CD14-positive monocyte (primary cell): ENCODE measurements at regions not wholly inside any gene's neighbourhood (a gene's known extent, or its start where the extent isn't known, plus 50 kb on each side); places are given as distances from the start of the nearest gene placed in this dataset.

Source experiments
- DNase-seq, 3 donors: peaks; one replicate each; pipeline ENCODE4 v3.0.0-alpha.2; 2011 to 2022
- H2AFZ ChIP-seq: 2 replicates; pipeline ENCODE4 v1.6.0; 2012; ENCODE audit warnings: mild to moderate bottlenecking, low read depth, low read length, inconsistent platforms; ENCODE audit not compliant: insufficient read depth, poor library complexity, severe bottlenecking
- H3K27ac ChIP-seq, 2 donors: 1 replicate in 1 of 2; 2 replicates in 1 of 2; pipeline ENCODE4 v1.5.1; 2012 to 2013; ENCODE audit warnings: low read length in 2 of 2, control low read depth in 1 of 2, inconsistent platforms in 1 of 2, low read depth in 1 of 2, mild to moderate bottlenecking in 1 of 2
- H3K27me3 ChIP-seq, 2 donors: one replicate each; pipeline versions ENCODE4 v1.6.0 to v1.6.1; 2011 to 2013; ENCODE audit warnings: low read length in 2 of 2; ENCODE audit not compliant: control insufficient read depth in 2 of 2, insufficient read depth in 2 of 2
- H3K36me3 ChIP-seq, 2 donors: replicated peaks in 1 of 2; 1 replicate in 1 of 2; 2 replicates in 1 of 2; pipeline versions ENCODE4 v1.5.1 to v1.6.1; 2012 to 2013; ENCODE audit warnings: low read length in 2 of 2, control low read depth in 1 of 2, inconsistent platforms in 1 of 2, mild to moderate bottlenecking in 1 of 2; ENCODE audit not compliant: insufficient read depth in 2 of 2, control insufficient read depth in 1 of 2
- H3K4me1 ChIP-seq, 2 donors: 1 replicate in 1 of 2; 2 replicates in 1 of 2; pipeline versions ENCODE4 v1.5.1 to v1.6.1; 2012 to 2013; ENCODE audit warnings: low read length in 2 of 2, control low read depth in 1 of 2, inconsistent platforms in 1 of 2, mild to moderate bottlenecking in 1 of 2, moderate library complexity in 1 of 2; ENCODE audit not compliant: insufficient read depth in 2 of 2, control insufficient read depth in 1 of 2
- H3K4me2 ChIP-seq: replicated peaks from 2 replicates; pipeline ENCODE3; 2012; ENCODE audit warnings: low read length, moderate library complexity, mild to moderate bottlenecking; ENCODE audit not compliant: poor library complexity, severe bottlenecking; ENCODE audit errors: extremely low read depth
- H3K4me3 ChIP-seq, 3 experiments: fragments of 200-600 bp in 1 of 3; sonication (generic) in 1 of 3; replicated peaks in 1 of 3; 1 replicate in 2 of 3; 2 replicates in 1 of 3; pipeline ENCODE4 v1.5.1; 2011 to 2013; ENCODE audit warnings: low read length in 3 of 3, mild to moderate bottlenecking in 3 of 3, control low read depth in 2 of 3, low read depth in 2 of 3, inconsistent platforms in 1 of 3, moderate library complexity in 1 of 3
- H3K79me2 ChIP-seq: 2 replicates; pipeline ENCODE4 v1.6.0; 2012; ENCODE audit warnings: mild to moderate bottlenecking, control low read depth, inconsistent platforms, low read length, moderate library complexity; ENCODE audit not compliant: insufficient read depth
- H3K9ac ChIP-seq: 2 replicates; pipeline ENCODE4 v1.6.0; 2017; ENCODE audit warnings: low read length, mild to moderate bottlenecking; ENCODE audit not compliant: insufficient read depth, poor library complexity, severe bottlenecking
- H3K9me3 ChIP-seq, 2 donors: replicated peaks in 1 of 2; 1 replicate in 1 of 2; 2 replicates in 1 of 2; pipeline versions ENCODE4 v1.5.1 to v1.6.1; 2012 to 2013; ENCODE audit warnings: low read length in 2 of 2, control low read depth in 1 of 2; ENCODE audit not compliant: control insufficient read depth in 1 of 2, insufficient read depth in 1 of 2
- H4K20me1 ChIP-seq: 2 replicates; pipeline ENCODE4 v1.6.0; 2012; ENCODE audit warnings: mild to moderate bottlenecking, low read length, control low read depth, moderate library complexity; ENCODE audit not compliant: insufficient read depth
- H3K27ac Mint-ChIP-seq, 7 donors: one replicate each; pipeline ENCODE4 v1.8.0; 2020; ENCODE audit warnings: mild to moderate bottlenecking in 7 of 7, mixed read lengths in 7 of 7, moderate library complexity in 6 of 7, inconsistent platforms in 2 of 7
- H3K27me3 Mint-ChIP-seq, 3 donors: one replicate each; pipeline ENCODE4 v1.8.0; 2021 to 2022; ENCODE audit warnings: low read depth in 3 of 3, mild to moderate bottlenecking in 3 of 3, mixed read lengths in 3 of 3, moderate library complexity in 3 of 3, inconsistent platforms in 1 of 3
- H3K36me3 Mint-ChIP-seq, 2 donors: one replicate each; pipeline ENCODE4 v1.8.0; 2020; ENCODE audit warnings: mixed read lengths in 2 of 2, inconsistent platforms in 1 of 2, mild to moderate bottlenecking in 1 of 2
- H3K4me1 Mint-ChIP-seq: one replicate; pipeline ENCODE4 v1.8.0; 2020; ENCODE audit warnings: mild to moderate bottlenecking, mixed read lengths
- H3K4me3 Mint-ChIP-seq, 2 donors: one replicate each; pipeline ENCODE4 v1.8.0; 2020; ENCODE audit warnings: mild to moderate bottlenecking in 2 of 2, mixed read lengths in 2 of 2, moderate library complexity in 1 of 2
- H3K9me3 Mint-ChIP-seq, 7 donors: one replicate each; pipeline ENCODE4 v1.8.0; 2020 to 2022; ENCODE audit warnings: mixed read lengths in 7 of 7, mild to moderate bottlenecking in 6 of 7, moderate library complexity in 6 of 7, inconsistent platforms in 2 of 7
- WGBS: methylation state at CpG from one replicate; pipeline ENCODE4 v1.1.5; 2013; ENCODE audit warnings: missing lambda C conversion rate; ENCODE audit not compliant: insufficient coverage; 5-methylcytosine and 5-hydroxymethylcytosine counted together
- intact Hi-C, 2 donors: fragments of 100-400 bp; cut with micrococcal nuclease; formaldehyde crosslinking; loops; one replicate each; pipeline versions ENCODE4 v1.15.0 to v1.15.1; 2023
- TF ChIP-seq, protein P1 (sequence below): fragments of 200-600 bp; IDR thresholded peaks from one replicate; pipeline ENCODE4 v1.8.0; 2022; ENCODE audit warnings: antibody characterized with exemption, mild to moderate bottlenecking

DNA sequence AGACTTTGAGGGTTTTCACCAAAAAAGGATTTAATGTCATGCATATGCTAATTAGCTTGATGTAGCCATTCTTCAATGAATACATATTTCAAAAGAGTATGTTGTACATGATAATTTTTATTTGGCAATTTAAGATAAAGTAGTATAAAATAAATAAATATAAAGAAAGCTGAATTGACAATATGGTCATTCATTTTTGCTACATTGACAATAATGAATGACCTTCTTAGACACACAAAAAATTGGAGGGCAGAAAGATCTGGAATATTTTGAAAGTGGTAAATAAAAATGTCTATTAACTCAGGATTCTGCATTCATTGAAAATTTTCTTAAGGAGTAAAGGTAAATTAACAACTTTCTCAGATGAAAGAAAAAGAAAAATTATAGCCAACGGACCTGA is 324.8 kb upstream of the FTMT start:
- Histone ChIP-seq H3K79me2 (no peaks in the 10 kb centered on the region), H3K9me3 (peaks cover 7 to 11% of the 10 kb centered on the region in 2 donors), H3K4me1 (no peaks in the 10 kb centered on the region), H3K4me2 (no peak overlapping the region), H3K9ac (no peak overlapping the region), H4K20me1 (no peaks in the 10 kb centered on the region), H3K27ac (no peak overlapping the region), H3K27me3 (no peaks in the 10 kb centered on the region), H3K36me3 (no peaks in the 10 kb centered on the region), H2AFZ (no peak overlapping the region), H3K4me3 (no peak overlapping the region)
- intact Hi-C loops: no loop called here
- no peak overlapping the region for H3K4me3 Mint-ChIP-seq
- H3K36me3 Mint-ChIP-seq: no peaks in the 10 kb centered on the region
- H3K9me3 Mint-ChIP-seq: peaks cover 0 to 14% (median 5%) of the 10 kb centered on the region in 7 donors
- no peaks in the 10 kb centered on the region for H3K27me3 Mint-ChIP-seq
- no peaks in the 10 kb centered on the region for H3K4me1 Mint-ChIP-seq
- TF ChIP-seq, protein P1, sequence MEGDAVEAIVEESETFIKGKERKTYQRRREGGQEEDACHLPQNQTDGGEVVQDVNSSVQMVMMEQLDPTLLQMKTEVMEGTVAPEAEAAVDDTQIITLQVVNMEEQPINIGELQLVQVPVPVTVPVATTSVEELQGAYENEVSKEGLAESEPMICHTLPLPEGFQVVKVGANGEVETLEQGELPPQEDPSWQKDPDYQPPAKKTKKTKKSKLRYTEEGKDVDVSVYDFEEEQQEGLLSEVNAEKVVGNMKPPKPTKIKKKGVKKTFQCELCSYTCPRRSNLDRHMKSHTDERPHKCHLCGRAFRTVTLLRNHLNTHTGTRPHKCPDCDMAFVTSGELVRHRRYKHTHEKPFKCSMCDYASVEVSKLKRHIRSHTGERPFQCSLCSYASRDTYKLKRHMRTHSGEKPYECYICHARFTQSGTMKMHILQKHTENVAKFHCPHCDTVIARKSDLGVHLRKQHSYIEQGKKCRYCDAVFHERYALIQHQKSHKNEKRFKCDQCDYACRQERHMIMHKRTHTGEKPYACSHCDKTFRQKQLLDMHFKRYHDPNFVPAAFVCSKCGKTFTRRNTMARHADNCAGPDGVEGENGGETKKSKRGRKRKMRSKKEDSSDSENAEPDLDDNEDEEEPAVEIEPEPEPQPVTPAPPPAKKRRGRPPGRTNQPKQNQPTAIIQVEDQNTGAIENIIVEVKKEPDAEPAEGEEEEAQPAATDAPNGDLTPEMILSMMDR: no peak
- DNase-seq: no peak
- no peak overlapping the region for H3K27ac Mint-ChIP-seq
- no CpG with 5 or more reads among the region's 1 CpG for whole genome bisulfite sequencing

- WGBS: no CpG with 5 or more reads among the region's 3 CpGs
- Histone ChIP-seq H3K27ac (no peak overlapping the region), H3K79me2 (no peaks in the 10 kb centered on the region), H3K4me1 (no peaks in the 10 kb centered on the region), H3K4me2 (no peak overlapping the region), H3K36me3 (no peaks in the 10 kb centered on the region), H3K4me3 (no peak overlapping the region), H3K27me3 (no peaks in the 10 kb centered on the region), H3K9me3 (peaks cover 15 to 19% of the 10 kb centered on the region in 2 donors), H2AFZ (no peak overlapping the region), H3K9ac (no peak overlapping the region), H4K20me1 (no peaks in the 10 kb centered on the region)
- no peaks in the 10 kb centered on the region for H3K36me3 Mint-ChIP-seq
- peaks cover 6 to 22% (median 8%) of the 10 kb centered on the region in 7 donors for H3K9me3 Mint-ChIP-seq
- TF ChIP-seq, protein P1: no peak
- peaks cover 0 to 2% (median 0%) of the 10 kb centered on the region in 3 donors for H3K27me3 Mint-ChIP-seq
- H3K4me1 Mint-ChIP-seq: no peaks in the 10 kb centered on the region
- no peak overlapping the region for H3K4me3 Mint-ChIP-seq
- no peak for DNase-seq
- no peak overlapping the region for H3K27ac Mint-ChIP-seq
- intact Hi-C loops: no loop called here
These were observed 317.9 kb upstream of the FTMT start for GRCh38 chr5:121533814-121534213.
